ENCODE measurements at regions not wholly inside any gene's neighbourhood (a gene's known extent, or its start where the extent isn't known, plus 50 kb on each side); places are given as distances from the start of the nearest gene placed in this dataset.

GRCh38 chr16:85239871-85240270, 127.6 kb upstream of the CIBAR2 start:
- no peak for TF ChIP-seq CTCF (IDR thresholded peaks at IDR 0.05)
- TF ChIP-seq POLR2AphosphoS5 (IDR thresholded peaks at IDR 0.05) = no peak
- TF ChIP-seq POLR2A (IDR thresholded peaks at IDR 0.05) = no peak
- no peak for TF ChIP-seq EP300 (IDR thresholded peaks at IDR 0.05; ENCODE audit: low read depth)
